ENCODE measurements at regions not wholly inside any gene's neighbourhood (a gene's known extent, or its start where the extent isn't known, plus 50 kb on each side); places are given as distances from the start of the nearest gene placed in this dataset.
"Not testable (repeated sequence)": the region's sequence is repeated elsewhere in the genome, so short reads cannot be mapped to it uniquely, and the experiment has no call there.

DNA sequence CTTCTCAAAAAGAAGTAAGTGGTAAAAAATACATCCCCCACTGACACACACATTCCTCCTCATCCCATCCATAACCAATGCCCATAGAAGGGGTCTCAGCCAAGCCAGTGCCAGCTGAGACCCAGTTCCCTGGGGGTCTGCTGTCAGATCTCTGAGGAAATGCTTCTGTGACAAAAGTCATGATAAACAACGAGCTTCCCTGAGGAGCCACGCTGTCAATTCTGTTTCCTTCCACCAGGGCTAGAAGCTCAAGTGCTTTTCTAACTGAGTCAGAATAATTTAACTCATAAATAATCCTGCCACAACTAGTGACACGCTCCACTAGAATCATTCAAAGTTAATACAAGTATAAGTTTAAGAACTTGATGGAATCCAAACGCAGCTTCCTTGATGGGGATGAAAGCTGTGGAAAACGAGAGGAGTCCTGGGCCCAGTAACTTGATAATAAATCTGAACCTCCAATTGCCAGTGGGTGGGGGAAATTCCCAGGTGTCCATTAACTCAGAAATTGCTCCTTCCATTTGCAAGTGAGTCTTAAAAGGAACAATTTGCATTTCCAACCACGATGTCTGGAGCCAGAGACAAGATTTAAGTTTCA, 348.7 kb upstream of the LMCD1 start:
- no peak for DNase-seq

DNA sequence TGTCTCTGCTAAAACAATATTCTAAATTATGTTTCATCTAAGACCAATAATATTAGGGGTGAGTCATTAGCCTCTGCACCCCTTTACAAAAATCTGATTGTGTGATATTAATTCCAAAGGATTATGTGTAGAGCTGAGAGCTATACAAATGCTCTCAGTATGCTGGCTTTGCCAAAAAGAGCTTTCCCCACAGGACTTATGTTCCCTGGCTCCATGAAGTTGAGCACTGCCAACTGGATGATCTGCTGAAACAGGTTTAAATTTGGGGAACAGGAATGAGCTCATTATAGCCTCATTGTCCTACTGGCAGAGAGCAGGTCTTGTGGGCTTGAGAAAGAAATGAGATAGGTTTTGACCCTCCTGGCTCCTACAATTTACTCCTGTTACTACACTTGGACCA, 347.8 kb upstream of the LMCD1 start:
- no peak for DNase-seq

DNA sequence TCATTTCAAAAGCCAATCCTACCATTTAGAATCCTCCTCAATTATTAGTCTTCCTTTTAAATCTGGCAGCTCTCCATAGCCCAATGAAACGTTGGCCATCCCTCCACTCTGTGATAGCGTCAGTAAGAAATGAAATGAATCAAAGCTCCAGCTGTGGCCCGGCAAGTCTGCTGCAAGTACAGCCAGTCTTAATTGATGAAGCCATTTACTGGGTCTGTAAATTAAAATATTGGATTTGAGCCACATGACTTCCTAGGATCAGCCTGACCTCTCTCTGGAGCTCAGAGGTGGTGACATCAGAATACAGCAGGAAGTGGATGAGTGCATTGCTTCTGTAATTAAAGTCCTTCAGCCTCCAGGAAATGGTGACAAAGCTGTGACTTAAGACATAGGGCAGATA, 347.0 kb upstream of the LMCD1 start:
- DNase-seq = no peak

DNA sequence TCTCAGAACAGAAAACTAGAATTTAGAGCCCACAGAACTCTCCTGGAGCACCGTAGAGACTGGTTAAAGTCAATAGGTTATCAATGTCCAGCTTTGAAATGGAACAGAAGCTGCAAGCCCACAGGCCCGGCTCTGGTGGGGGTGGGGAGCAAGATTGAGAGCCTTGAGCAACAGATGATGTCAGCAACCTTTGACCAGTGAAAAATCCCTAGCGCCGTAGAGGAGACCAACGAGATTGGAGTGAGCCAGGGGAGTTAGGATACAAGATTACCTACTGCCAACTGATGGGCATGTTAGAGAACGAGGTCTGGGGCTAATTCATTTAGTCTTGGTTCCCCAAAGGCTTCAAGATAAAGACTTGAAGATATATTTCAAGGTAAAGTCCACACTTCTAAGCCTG, 345.5 kb upstream of the LMCD1 start:
- DNase-seq = no peak

DNA sequence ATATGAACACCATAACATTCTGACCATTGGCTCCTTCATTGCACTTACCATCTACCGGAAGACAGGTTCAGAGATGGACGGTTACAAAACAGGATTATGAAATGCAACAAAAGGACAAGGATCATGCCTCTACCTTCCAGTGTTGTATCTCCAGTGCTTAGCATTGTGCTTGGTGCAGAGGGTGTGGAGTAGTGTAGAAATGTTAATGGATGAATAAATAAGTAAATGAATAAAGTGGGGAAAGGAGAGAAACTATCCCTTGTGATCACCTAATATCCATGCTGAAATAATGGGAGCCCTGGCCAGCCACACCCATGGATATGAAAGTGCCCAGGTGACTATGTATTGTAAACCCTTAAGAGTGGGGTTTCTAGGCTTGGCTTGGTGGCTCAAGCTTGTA, 344.8 kb upstream of the LMCD1 start:
- DNase-seq = no peak

DNA sequence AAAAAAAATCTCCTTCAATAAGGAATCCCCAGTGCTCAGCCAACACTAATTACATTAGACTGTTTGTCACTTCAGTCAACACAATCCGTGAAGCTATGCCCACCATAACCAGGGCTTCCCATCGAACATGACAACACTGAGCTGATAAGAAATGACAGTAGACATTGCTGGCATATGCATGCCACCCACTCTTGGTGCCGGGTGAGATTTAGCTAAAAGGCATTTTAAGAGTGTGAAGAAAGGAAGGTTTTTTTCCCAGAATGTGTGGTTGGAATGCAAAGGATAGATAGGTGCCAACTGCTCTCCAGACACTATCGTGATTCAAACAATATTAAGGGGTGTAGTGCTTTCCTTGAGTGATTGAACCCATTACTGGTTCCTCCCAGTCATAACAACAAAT, 344.0 kb upstream of the LMCD1 start:
- DNase-seq = no peak

DNA sequence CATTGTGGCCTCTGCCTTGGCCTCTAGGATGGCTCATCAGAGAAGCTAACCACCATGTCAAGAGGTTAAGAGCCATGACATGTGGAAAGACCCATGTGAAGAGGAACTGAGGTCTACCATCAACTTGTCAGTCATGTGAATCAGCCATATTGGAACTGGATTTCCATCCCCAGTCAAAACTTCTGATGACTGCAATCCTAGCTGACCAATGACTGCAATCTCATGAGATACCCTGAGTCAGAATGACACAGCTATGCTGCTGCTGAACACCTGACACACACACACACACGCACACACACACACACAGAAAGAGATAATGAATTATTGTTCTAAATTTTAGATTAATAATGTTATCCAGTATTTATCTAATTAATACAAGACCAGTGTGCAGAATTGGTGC, 337.5 kb upstream of the LMCD1 start:
- no peak for DNase-seq

DNA sequence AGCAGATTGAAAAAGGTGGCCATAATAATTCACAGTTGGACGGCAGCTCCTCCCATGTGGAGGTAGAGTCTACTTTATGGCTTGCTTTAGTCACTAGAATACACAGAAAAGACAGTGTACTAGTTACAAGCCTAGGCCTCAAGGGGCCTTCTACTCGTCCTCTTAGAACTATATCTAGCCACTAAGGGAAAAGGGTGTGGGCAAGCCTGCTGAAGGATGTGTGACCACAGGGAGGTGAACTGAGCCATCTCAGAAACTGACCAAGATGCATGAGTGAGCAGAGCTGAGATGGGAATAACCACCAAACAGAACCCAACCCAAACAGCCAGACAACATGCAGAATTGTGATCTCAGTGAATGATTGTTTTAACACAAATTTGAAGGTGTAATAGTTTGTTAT, 335.6 kb upstream of the LMCD1 start:
- DNase-seq = no peak

DNA sequence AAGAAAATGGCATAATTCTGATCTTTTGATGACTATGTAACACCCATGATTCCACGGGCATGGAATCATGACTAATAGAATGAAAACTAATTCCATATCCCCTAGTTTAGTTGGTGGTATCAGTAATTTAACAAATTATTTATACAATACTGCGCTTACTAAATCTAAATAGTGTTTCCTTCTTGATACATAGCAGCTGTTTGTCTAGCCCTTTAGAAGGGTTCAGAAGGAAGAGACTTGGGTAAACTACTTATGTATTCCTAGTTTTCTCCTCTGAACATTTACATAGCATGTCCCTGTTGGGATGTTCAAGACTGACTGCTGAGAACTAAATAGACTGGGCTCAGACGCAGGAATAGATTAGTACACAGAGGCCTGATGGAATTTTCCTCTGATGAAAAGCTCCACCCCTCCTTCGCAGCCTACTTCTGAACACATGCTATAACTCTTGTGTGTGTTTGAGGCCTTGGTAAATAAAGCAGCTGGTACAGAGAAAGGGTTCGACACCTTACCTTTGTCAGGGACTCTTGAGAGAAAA, 330.6 kb upstream of the LMCD1 start:
- DNase-seq = no peak

DNA sequence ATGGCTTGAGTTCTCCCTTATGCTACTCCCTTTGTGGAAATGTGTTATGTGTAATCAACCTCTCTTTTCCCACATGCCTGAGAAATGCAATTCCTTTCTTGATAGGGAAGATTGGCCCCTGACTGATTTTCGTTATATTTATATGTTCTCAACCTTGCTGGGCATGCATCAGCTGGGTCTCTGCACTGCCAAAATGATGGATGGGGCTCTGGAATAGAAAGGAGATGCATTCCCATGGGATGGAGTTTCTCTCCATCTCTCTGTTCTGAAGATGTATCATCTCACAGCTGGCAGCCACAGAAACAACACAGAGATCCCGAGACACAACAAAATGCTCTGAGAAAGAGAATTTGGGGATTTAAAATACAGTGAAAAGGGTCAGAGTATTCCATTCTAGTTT, 327.7 kb upstream of the LMCD1 start:
- DNase-seq = no peak

DNA sequence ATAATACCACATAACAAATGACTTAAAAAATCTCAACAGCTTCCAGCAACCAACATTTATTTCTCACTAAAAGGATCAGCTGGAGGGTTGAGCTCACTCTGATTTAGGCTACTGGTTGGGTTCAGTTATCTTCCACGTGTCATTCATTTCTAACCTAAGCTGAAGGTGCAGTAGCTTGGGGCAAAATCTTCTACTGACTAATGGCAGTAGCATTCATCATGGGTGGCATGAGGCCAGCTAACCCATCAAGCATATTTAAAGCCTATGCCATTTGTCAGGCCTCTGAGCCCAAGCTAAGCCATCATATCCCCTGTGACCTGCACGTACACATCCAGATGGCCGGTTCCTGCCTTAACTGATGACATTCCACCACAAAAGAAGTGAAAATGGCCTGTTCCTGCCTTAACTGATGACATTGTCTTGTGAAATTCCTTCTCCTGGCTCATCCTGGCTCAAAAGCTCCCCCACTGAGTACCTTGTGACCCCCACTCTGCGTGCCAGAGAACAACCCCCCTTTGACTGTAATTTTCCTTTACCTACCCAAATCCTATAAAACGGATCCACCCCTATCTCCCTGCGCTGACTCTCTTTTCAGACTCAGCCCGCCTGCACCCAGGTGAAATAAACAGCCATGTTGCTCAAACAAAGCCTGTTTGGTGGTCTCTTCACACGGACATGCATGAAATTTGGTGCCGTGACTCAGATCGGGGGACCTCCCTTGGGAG, 324.7 kb upstream of the LMCD1 start:
- DNase-seq = not testable (repeated sequence)

DNA sequence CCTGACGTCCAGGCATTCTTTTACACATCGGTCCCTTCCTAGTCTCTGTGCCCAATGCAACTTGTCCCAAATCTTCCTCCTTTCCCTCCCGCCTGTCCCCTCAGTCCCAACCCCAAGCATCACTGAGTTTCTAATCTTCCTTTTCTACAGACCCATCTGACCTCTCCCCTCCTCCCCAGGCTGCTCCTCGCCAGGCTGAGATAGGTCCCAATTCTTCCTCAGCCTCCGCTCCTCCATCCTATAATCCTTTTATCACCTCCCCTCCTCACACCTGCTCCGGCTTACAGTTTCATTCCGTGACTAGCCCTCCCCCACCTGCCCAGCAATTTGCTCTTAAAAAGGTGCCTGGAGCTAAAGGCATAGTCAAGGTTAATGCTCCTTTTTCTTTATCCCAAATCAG, 323.1 kb upstream of the LMCD1 start:
- not testable (repeated sequence) for DNase-seq

DNA sequence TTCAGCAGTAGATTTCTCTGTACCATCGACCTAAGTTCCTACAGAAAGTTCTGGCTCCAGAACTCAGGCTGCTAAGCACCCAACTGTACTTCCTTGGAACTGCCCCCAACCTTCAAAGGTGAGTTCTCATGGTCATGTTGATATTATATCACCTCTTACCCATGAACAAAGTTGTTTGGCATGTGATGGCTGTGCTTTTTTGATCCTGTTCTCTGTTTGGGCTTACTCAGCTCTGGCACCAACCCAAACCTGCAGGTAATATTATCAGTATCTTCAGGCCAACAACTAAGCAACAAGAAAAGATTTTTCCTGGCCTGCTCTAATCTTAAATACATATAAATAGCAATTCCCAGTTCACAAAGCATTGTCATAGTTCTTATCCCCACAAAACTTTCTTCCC, 318.7 kb upstream of the LMCD1 start:
- DNase-seq = no peak

DNA sequence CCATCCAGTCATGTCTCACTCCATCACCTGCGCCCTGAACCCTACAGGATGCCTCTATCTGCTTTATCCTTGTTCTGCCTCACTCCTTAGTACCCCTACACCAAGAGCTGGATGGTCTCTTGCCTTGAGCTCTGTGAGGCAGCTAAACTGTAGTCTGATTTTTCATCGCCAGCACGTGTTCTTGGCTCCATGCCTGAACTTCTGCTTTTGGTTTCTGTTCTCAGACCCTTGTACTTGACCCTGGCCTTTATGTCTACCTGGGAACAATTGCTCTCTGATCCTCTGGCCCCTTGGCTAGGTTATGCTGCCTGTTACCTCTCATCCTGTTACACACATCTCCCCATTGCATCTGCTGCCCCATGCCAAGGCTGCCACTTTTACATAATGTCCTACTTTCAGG, 318.0 kb upstream of the LMCD1 start:
- no peak for DNase-seq

DNA sequence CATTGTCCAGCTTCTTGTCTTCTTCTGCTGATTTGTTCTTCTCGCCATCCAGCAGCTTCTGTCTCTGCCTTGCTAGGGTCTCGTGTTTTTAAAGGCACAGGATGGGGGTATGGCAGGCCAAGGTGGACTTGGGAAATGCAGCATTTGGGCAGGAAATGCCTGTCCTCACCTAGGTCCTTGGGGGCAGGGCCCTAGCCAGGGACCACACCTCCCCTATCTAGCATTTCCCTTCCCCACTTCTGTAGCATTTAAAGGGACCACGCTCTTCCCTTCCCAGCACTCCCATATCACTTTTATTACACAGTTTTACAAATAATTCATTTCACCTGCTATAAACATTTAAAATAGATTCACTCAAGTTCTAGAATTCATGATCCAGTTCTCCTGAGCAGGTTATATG, 315.4 kb upstream of the LMCD1 start:
- DNase-seq = no peak

DNA sequence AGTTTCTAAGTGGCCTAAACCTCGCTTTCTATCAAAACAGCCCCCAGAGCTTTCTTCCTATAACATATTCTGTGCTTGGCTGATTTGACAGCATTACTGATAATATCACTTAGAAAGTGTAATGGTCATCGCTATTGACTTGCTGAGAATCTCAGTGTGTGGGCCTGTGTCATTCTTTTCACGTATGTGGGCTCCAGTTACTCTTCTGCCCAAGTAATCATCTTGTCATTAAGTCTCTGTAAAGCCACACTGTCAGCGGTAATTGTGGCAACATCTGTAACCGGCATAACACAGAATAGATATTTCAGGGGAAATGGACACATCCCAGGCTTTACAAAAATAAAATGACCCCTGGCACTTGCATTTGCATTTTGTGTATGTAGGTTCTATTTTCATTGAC, 313.6 kb upstream of the LMCD1 start:
- DNase-seq = no peak

DNA sequence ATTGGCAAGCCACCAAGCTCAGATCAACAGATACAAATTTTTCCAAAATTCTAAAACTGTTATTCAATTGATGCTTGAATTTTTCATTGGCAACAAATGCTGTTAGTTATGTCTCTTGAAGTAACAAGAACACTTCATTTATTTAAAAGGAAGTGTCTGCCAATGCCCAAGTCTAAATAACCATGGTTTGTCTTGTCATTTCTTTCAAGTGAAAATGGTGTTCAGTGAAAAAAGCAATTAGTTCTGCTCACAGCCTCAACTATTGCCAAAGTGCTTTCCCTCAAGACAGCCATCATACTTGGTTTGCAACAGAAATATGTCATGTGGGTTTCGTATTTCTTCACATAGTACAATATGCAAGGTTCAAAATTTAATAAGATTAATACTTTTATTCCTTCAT, 312.6 kb upstream of the LMCD1 start:
- no peak for DNase-seq

DNA sequence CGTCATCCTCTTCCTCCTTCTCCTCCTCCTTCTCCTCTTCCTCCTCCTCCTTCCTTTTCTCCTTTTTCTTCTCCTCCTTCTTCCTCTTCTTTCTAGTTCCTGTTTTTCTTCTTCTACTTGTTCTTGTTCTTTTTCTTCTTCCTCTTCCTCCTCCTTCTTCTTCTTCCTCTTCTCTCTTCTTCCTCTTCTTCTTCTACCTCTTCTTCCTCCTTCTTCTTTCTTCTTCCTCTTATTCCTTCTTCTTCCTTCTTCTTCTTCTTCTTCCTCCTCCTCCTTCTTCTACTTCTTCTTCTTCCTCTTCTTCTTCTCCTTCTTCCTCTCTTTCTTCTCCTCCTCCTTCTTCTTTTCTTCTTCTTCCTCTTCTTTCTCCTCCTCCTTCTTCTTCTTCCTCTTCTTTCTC, 310.2 kb upstream of the LMCD1 start:
- no peak for DNase-seq

DNA sequence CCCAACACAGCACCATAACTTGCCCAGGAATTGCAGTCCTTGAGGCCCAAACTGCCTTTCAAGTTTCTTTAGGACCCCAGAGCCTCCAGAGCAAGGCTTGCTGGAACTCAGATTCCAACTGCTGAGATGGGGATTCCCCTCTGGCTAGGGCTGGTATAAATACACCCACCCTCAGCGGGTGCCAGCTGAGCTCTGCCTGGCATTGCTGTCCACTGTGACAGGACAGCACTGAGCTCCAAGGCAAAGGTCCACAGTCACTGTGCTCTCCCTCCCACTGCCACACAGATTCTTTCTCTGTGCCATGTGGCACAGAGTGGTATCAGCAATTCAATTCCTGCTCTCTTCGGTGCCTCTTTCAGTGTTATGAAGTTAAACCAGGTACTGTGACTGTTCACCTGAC, 304.2 kb upstream of the LMCD1 start:
- no peak for DNase-seq

DNA sequence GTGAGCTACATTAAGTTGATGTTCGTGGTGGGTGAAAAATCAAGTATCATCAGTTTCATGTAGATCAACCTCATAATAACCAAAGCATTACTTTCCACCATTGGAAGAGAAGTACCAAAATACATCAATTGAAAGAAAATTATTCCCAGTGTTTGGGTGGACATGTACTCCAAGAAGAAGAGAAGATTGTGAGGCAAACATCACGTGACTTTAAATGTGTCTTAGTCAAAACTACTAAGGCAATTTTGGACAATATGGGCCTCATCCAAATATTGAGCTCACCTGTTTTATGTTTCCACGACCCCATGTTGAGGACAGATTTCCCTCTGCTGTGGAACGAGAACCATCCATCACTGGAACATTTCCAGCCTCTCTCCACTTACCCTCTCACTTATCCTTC, 303.0 kb upstream of the LMCD1 start:
- no peak for DNase-seq

DNA sequence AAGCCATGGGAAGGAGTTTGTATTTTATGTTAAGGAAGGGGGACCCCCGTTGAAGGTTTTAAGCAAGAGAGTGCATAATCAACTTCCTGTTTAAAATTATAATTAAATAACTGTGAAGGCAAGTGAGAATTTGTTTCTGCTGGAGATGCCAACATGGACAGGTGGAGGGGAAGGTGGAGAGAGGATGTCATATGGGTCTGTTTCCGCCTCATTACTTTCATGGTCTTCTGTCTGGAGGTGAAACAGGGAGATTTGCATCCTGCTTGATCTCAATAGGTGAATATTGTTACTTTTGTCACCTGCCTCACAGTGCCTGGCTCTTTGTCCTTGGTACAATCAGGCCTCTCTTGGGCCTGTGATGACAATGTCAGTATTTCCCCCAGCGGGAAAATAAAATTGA, 300.6 kb upstream of the LMCD1 start:
- DNase-seq = no peak

DNA sequence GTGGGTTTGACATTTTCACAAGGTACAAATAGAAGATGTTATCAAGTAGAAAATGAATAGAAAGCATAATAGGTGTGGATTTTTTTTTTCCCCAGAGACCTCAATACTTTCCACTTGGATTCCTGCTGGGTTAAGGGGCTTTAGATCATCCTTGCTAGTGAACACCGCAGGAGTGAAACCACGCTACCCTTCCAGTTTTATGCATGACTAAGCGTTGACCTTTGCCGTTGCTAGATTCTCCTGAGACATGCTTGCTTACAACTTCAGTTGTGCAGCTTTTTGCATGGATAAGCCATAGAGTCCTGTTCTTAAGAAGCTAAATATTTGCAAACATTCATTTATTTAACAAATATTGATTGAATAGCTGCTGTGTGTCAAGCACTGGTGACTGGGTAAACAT, 299.7 kb upstream of the LMCD1 start:
- DNase-seq = no peak

DNA sequence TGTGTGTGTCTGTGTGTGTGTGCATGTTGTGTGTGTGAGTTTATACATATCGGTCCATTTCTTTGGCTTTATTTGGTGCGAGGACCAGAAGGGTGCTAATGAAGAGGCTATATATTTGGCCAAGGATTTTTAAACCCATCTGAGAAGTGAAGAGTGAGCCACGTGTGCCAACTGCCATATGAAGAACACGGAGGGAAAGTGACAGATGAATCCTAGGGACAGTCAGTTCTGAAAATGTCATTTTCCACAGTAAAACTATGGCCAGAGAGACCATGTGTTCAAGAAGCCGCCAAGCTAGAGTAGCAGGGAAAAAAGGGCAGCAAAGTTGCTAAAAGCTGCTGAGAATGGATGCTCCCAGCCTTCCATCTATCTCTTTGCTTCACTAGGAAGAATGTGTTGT, 297.3 kb upstream of the LMCD1 start:
- DNase-seq = no peak

DNA sequence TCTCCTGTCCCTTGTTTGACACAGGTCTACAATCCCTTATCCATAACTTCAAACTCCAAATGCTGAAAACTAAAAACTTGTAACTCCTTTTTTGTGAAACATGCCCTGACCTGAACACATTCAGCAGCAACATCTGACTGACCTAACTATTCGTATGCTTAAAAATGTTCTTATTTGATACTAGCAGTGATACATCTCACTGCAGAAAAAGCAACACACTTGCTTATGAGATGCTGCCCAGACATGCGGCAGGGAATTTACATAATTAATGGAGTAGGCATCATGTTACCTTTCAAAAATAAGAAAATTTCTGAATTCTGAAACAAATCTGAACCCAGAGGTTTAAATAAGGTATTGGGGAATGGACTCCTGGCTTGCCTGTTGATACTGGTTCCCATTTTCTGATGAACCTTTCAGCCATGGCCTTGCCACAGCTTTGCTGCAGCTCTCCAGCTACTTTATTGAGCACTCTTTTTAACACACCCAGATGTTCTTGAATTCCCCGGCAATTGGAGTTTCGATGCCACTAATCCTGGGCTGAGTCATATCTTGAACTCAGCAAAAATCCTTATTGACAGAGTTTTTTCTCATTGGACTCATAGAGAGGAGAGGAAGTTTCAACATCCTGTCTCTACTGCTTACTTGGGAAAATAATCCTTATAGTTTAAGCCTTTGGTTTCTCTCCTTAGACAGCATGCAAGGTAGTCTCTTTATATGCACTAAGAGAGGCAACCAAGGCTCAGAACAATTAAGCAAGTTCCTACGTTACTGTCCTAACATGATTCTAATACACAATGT, 296.6 kb upstream of the LMCD1 start:
- DNase-seq = no peak
